SIG-M5 treated with dmso at 0.1 percent for 504 hours (cell line): ENCODE measurements at regions not wholly inside any gene's neighbourhood (a gene's known extent, or its start where the extent isn't known, plus 50 kb on each side); places are given as distances from the start of the nearest gene placed in this dataset.
"Not testable (repeated sequence)": the region's sequence is repeated elsewhere in the genome, so short reads cannot be mapped to it uniquely, and the experiment has no call there.

ENCODE experiments used
- DNase-seq: peaks from one replicate; lab custom pipeline; 2025; ENCODE audit not compliant: unreplicated experiment; lab: John Stamatoyannopoulos, UW

- DNase-seq: no peak
Observed at GRCh38 chr2:132272713-132273112, 111.0 kb upstream of the ANKRD30BL start.

- DNase-seq: not testable (repeated sequence)
Observed at GRCh38 chr2:132273585-132273984, 111.8 kb upstream of the ANKRD30BL start.

DNA sequence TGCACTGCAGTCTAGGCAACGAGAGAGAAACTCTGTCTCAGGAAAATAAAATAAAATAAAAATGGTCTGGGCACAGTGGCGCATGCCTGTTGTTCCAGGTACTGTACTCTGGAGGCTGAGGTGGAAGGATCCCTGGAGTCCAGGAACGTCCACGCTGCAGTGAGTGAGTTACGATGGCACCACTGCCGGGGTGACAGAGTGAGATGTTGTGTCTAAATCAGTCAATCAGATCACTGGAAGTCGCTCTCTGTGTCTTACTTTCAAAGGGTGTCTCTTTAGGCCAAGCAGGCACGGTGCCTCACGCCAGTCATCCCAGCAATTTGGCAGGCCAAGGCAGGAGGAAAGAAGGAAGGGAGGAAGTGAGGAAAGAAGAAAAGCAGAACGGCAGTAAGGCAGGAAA lies 112.2 kb upstream of the ANKRD30BL start:
- no peak for DNase-seq

DNA sequence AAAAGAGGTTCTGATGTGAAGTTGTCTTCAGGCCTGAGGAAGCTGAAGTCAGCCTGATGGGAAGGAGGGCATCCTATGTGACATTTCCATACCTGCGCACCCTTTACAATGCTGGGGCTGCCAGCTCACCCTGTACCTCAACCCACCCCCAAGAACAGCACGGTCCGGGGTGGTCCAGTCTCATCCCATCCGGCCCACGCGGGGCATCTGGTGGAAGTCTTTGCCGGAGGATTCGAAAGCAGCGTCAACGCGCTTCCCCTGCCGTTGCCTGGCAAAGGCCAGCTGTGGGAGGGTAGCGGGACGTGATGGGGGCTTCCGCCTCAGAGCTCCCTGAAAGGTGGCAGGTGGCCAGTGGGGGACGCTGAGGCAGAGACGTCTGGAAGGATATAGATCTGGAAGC lies 113.6 kb upstream of the ANKRD30BL start:
- DNase-seq: no peak

GRCh38 chr2:132276571-132276981 lies 114.8 kb upstream of the ANKRD30BL start:
- DNase-seq: no peak

- DNase-seq: no peak
Observed at GRCh38 chr2:132278267-132278666, 116.5 kb upstream of the ANKRD30BL start.

DNA sequence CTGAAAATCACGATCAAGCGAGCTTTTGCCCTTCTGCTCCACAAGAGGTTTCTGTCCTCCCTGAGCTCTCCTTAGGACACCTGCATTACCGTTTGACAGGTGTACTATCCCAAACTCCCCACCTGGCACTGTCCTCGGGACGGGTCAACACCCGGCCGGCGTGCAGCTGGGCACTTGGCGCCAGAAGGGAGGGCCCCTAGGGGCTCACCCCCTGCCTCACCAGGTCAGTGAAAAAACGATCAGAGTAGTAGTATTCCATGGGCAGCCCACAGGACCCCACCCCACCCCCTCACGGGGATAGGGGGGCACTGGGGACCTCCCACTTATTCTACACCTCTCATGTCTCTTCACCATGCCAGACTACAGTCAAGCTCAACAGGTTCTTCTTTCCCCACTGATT lies 117.6 kb upstream of the ANKRD30BL start:
- no peak for DNase-seq

DNA sequence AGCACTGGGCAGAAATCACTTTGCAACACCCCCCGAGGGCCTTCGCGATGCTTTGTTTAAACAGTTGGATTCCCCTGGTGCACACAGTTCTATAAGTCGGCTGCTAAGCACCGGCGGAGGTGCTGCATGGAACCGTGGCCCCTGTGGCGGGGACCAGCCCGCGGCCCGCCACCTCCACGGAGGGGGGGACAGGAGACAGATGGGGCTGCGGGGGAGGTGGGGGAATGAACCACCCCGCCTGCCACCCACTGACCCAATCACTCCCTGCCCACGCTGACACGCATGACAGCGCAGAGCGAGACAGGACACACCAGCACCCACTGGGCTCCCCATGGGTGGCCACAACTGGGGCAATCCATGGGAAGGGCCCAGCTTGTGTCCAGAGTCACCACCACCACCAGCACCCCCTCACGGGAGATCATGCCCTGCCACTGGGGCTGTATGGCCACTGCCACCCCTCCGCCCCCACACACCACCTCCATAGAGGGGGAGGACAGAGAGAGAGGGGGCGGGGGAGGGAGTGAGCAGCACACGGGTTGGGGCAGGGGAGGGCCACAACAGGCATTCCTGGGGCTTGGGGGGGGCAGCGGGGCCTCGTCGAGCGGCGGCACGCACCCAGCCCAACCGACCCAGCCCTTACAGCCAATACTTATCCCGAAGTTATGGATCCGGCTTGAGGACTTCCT lies 118.3 kb upstream of the ANKRD30BL start:
- no peak for DNase-seq

DNA sequence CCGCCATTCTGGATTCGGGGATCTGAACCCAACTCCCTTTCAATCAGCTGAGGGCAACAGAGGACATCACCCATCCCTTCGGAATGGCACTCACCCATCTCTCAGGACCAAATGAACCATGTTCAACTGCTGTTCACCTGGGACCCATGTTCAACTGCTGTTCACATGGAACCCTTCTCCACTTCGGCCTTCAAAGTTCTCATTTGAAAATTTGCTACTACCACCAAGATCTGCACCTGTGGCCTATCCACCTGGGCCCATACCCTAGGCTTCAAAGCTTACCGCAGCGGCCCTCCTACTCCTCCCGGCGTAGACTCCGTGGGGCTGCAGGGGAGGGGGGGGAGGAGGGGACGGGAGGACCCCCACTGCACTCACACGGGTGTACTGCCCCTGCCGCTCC lies 119.2 kb upstream of the ANKRD30BL start:
- DNase-seq: no peak

DNA sequence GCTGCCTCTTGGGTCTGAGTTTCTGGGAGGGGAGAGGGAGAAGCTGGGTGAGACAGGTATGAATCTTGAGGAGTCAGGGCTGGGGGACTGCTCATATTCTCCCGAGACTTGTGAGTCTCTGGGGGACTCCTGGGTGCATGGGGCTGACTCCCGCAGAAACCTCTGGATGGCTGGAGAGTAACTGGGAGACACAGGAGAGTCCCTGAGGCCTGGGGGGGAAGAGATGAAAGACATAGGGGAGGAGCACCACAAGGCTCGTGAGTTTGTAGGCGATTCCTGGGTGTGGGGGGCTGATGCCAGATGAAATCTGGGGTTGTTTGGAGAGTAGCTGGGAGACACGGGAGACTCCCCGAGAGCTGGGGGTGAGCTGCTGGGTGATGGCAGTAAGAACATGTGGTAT lies 120.4 kb upstream of the ANKRD30BL start:
- DNase-seq: not testable (repeated sequence)

GRCh38 chr2:132282911-132283310 lies 121.2 kb upstream of the ANKRD30BL start:
- DNase-seq: no peak

GRCh38 chr2:132286289-132286911 lies 124.6 kb upstream of the ANKRD30BL start:
- not testable (repeated sequence) for DNase-seq

GRCh38 chr2:132287910-132288309 lies 126.2 kb upstream of the ANKRD30BL start:
- not testable (repeated sequence) for DNase-seq

DNA sequence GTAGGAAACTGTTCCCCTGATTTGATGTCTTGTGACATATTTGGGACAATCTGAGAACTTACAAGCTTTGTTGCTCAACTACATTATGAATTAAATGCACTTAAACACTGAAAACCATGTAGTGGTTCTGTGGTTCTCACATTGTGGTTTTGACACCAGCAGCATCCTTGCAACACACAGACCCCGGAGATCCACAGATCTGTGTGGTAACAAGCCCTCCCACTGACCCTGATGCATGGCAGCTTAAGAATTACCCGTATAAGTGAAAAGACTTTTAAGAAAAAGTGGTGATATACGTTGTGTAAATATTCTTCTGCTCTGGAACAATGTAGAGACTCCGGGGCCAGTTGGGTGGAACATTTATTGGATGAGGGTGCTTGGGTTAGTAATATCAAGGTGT lies 127.4 kb upstream of the ANKRD30BL start:
- DNase-seq: not testable (repeated sequence)

DNA sequence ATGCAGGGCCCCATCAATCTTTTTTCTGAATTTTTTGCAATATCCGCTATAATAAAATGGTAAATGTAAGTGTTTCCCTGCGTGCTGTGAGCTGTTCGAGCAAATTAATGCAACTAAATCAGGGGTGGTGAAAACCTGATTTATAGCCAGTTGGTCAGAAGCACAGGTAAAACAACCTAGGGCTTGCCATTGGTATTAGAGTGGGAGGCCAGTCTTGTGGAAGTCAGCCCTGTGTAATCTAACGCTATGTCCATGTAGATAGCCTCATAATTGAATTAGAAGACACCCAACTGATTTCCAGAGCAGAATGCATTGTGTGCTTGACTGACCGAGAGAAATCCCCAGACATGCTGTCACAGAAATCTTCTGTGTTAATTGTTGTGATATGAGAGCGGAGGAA lies 126.8 kb upstream of the GPR39 start:
- DNase-seq: not testable (repeated sequence)

DNA sequence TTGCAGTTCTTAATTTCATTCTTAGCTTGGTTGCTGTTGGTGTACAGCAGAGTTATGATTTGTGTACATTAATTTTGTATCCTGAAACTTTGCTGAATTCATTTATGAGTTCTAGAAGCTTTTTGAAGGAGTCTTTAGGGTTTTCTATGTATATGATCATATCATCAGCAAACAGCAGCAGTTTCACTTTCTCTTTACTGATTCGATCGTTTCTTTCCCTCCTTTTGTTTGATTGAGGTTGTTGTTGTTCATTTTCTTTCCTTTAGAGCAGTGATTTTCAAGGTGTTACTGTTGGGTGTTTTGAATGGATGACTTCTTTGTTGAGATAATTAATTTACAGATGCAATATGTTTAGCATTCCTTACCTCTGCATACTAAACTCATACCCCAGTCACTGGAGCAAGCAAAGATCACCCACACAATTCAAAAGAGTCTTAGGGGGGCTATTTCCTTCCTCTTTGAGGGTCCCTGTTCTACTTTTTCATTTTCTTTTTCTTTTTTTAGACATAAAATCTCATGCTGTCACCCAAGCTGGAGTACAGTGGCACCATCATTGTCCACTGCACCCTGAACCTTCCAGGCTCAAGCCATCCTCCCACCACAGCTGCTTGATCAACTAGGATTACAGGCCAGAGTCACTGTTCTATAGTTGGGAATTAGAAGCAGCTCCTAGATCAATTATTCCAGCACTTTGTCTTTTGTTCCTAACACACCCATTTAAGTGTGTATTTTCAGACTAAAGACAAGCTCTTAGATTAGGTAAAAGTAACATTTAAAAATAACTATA lies 115.8 kb upstream of the GPR39 start:
- DNase-seq: not testable (repeated sequence)

GRCh38 chr2:132304661-132305380 lies 111.8 kb upstream of the GPR39 start:
- not testable (repeated sequence) for DNase-seq

DNA sequence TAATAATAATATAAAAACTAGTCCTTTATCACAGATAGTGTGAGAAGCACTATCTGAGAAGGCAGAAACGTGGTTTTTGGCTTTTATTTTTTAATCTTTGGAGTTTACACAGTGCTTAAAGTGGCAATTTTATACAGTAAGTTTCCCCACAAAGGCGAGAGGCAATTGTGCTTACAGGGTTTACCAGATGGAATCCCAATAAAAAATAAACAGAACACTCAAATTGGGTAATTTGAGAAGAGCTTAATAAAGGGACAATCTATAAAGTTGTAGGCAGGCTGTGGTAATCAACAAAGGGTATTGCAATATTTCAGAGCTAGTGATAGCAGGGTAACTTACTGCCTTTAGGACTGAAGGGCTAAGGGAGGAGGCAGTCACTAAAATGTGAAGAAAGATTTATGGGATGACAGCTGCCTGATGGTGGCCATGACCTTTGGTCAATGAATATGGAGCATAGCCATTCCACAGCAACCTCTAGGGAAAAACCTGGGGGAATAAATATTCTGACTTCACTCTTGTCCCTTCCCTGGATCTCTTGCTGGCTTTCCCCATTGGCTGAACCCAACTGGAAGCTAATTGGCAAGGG lies 108.9 kb upstream of the GPR39 start:
- not testable (repeated sequence) for DNase-seq

- not testable (repeated sequence) for DNase-seq
Observed at GRCh38 chr2:132309203-132309602, 107.4 kb upstream of the GPR39 start.

GRCh38 chr2:132315546-132315945 lies 101.1 kb upstream of the GPR39 start:
- DNase-seq: not testable (repeated sequence)
